GM18861 (cell line): ENCODE measurements at regions not wholly inside any gene's neighbourhood (a gene's known extent, or its start where the extent isn't known, plus 50 kb on each side); places are given as distances from the start of the nearest gene placed in this dataset.

Experiments used
- ATAC-seq: cut with Tn5 transposase; IDR thresholded peaks from one replicate; pipeline ENCODE4 v1.9.1; 2021; ENCODE audit not compliant: unreplicated experiment

- ATAC-seq: no peak
Observed at GRCh38 chr9:85268131-85268530, 473.6 kb downstream of the AGTPBP1 start.

DNA sequence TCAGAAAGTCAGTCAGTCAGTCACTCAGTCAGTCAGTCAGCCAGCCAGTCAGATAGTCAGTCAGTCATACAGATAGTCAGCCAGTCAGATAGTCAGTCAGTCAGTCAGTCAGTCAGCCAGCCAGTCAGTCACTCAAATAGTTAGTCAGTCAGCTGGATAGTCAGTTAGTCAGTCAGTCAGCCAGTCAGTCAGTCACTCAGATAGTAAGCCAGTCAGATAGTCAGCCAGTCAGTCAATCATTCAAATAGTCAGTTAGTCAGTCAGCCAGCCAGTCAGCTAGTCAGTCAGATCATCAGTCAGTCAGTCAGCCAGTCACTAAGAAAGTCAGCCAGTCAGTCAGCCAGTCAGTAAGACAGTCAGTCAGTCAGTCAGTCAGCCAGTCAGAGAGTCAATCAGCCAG, 477.1 kb downstream of the AGTPBP1 start:
- no peak for ATAC-seq

GRCh38 chr9:85263288-85263687, 478.5 kb downstream of the AGTPBP1 start:
- ATAC-seq: no peak

DNA sequence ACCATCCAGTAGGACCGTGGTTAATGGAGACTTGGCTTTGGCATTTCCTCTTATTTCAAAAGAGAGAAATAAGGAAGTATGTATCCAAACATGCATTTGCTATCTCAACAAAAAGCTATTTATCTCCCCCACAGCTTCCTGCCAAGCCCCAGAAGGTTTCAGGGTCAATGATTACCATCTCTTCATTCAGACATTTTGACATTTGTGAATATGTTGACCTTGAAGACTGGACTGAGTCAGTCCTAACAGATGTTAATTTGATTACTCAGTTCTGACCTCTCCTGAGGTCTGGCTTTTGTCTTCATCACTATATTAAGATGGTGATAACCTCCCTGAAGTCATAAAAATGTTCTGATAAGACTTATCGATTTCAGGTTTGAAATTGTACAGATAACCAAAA, 479.4 kb downstream of the AGTPBP1 start:
- ATAC-seq: no peak

GRCh38 chr9:85260275-85260845, 481.4 kb downstream of the AGTPBP1 start:
- no peak for ATAC-seq

GRCh38 chr9:85258823-85259370, 482.9 kb downstream of the AGTPBP1 start:
- peak; percentile 69 for ATAC-seq

- ATAC-seq: no peak
Observed at GRCh38 chr9:85258236-85258635, 483.5 kb downstream of the AGTPBP1 start.

DNA sequence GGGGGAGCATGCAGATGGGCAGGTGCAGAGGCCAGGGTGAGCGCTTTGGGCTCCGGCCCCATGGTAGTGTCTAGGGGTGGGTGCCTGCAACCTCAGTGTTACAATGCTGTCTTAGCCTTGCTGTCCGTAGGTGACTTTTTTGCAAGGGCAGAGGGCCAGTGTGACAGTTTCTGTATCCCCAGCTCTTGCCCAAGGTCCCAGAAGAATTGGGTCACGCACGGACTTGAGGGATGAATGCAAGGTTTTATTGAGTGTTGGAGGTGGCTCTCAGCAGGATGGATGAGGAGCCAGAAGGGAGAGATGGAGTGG, 492.5 kb downstream of the AGTPBP1 start:
- ATAC-seq: no peak

- no peak for ATAC-seq
Observed at GRCh38 chr9:85248514-85249312, 493.0 kb downstream of the AGTPBP1 start.

DNA sequence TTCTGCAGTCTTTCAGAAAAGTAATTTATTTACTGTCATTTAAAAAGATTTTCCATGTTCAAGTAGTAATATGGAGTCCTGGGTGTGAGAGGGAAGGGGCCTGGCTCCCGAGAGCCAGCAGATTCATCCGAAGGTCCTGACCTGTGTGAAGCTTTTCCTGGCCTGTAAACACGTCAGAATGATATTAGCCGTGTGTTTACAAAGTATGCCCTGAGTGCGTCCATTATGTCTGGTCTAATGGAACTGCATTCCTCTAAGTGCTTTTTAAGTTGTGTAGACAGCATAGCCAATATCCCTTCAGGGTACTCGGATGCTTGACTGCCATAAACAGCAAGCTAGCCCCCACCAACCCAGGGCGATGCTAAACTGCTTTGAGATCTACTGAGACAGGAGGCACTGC, 495.2 kb downstream of the AGTPBP1 start:
- no peak for ATAC-seq

DNA sequence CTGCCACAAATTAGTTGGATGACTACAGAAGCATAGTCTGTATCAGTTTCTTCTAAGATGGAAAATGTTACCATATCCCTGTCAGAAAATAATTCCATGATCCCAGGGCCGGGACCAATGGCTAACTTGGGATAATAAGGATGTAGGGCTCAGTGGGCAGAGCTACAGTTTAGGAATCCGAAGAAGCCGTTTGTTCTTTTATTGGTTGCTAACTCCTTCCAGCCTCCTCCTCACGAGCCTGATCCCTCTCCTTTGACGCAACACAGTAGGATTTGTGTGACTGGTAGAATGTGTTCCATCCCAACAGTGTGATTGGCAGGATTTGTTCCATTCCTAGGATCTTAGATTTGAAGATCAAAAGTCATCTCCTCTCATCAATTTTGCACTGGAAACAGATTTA, 496.9 kb downstream of the AGTPBP1 start:
- no peak for ATAC-seq

- no peak for ATAC-seq
Observed at GRCh38 chr9:85243977-85244376, 497.8 kb downstream of the AGTPBP1 start.

GRCh38 chr9:85237478-85237877, 504.3 kb downstream of the AGTPBP1 start:
- no peak for ATAC-seq

DNA sequence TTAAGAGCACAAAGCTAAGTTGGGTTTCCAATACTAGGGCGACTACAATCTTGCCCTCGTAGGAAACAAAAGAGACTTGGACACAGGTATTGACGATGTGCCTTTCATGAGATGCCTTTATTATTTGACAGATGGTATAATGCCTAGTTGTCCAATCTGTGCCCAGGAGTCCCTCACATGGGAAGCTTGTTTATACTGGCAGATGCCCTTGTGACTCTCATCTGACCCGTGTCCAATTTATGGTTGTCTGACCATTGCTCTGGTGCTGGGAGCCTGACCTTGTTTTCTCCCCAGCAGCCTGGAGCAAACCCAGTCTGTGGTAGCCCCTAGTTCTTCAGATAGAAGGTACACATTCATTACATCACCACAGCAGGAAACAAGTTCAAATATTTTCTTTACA, 511.7 kb downstream of the AGTPBP1 start:
- no peak for ATAC-seq

DNA sequence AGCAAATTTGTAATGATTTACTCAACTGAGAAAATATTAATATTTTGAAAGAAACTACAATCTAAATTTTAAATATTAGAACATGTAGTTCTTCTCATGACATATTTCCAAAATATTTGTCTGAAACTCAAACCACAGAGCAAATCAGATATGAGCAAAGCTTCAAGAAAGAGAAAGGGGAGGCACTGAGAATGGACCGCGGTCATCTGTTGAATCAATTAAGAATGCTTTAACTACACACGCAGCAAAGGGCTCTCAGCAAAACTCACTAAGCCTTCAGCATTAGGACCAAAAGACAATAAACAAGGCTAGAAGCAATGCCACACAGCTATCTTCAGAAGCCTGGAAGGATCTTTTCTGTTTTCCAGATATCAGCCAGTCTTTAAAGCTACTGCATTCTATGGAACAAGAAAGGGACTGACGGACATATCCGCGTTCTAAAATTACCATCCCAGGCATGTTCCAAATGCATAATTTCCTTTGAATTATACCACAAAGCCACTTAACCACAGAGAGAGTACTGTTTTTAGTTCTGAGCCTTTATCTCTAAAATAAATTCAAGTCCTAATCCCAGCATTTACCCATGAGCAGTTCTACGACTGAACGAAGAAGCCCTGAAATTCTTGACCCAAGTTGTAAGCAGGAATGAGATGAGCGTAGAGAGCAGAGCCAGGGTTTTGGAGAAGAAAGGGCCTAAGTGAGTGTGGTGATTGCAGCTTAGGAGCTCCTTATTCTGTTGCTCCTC, 513.5 kb downstream of the AGTPBP1 start:
- no peak for ATAC-seq

GRCh38 chr9:85225180-85225579, 516.6 kb downstream of the AGTPBP1 start:
- no peak for ATAC-seq

GRCh38 chr9:85224729-85225128, 517.0 kb downstream of the AGTPBP1 start:
- ATAC-seq: no peak

GRCh38 chr9:85224301-85224700, 517.5 kb downstream of the AGTPBP1 start:
- no peak for ATAC-seq

DNA sequence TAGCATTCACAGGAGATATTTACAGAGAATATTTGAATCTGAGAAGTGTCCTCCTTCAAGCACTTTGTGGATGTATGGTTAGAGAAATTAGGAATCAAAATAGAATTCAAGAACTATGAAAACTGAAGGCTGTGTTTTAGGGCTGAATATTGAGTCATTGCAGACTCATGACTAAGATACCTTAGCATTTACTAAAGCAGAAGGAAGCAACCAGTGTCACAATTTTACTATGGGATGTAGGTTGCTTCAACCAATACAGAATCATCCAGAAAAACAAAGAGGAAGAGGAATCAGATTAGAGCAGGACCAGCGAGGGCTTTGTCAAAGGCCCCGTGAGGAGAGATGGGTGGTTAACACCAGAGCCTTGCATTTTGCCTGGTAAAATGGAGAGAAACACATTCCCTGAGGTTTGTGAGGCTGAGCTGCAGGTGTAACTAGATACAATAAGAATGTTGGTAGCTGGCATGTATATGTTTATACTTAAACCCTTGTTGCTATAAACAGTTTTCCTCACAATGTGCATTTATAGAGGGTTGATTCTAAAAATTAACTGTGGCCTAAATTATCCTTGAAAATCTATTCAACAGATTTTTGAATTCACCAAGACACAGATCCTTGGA, 518.1 kb downstream of the AGTPBP1 start:
- ATAC-seq: no peak

DNA sequence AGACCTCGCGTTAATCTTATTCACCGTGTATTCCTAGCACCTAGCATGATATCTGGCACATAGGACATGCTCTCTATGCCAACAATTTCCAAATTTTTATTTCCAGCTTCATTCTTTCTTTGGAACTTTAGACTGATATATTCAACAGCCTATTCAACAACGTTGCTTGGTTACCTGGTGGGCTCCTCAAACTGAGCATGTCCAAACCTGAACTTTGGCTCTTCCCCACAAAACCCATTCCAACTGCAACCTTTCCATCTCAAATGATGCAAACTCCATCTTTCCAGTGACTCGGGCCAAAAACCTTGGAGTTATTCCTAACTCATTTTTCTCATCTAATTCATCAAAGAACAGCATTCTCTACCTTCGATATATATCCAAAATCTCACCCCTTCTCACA, 525.2 kb downstream of the AGTPBP1 start:
- ATAC-seq: no peak

- no peak for ATAC-seq
Observed at GRCh38 chr9:85215961-85216360, 525.8 kb downstream of the AGTPBP1 start.

DNA sequence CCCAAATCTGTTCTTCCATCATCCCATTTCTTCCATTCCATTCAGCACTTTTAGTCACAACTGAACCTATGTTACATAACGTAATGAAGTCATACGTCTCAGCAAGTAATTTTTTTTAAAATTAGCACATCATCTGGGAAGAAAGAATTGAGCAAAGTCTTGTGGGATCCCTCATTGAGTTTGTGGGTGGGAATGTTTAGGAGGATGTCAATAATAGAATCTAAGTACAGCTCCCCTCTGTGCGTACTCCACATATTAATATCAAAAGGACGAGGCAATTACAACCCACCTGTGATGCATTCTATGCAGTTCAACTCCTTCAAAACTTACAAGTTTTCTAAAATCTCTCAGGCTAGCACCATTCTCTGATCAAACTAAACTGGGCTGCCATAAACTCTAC, 526.3 kb downstream of the AGTPBP1 start:
- no peak for ATAC-seq
